Hepatic stellate cell (primary cell): ENCODE measurements at regions not wholly inside any gene's neighbourhood (a gene's known extent, or its start where the extent isn't known, plus 50 kb on each side); places are given as distances from the start of the nearest gene placed in this dataset.

Source experiments
- DNase-seq: peaks from one replicate; pipeline ENCODE4 v3.0.0; 2011; ENCODE audit warnings: low spot score

GRCh38 chr2:12419803-12420202 is 296.9 kb upstream of the TRIB2 start:
- DNase-seq, result no peak

- no peak for DNase-seq
Measured at GRCh38 chr2:12421046-12421445, 295.7 kb upstream of the TRIB2 start.

- no peak for DNase-seq
Measured at GRCh38 chr2:12424219-12424618, 292.5 kb upstream of the TRIB2 start.

GRCh38 chr2:12424809-12425208 is 291.9 kb upstream of the TRIB2 start:
- no peak for DNase-seq

- no peak for DNase-seq
Measured at GRCh38 chr2:12428324-12428723, 288.4 kb upstream of the TRIB2 start.

- no peak for DNase-seq
Measured at GRCh38 chr2:12428786-12429185, 287.9 kb upstream of the TRIB2 start.

- DNase-seq, result peak; percentile 29
Measured at GRCh38 chr2:12429779-12430406, 286.8 kb upstream of the TRIB2 start.

- DNase-seq, result no peak
Measured at GRCh38 chr2:12430407-12431133, 286.2 kb upstream of the TRIB2 start.

GRCh38 chr2:12432985-12433625 is 283.6 kb upstream of the TRIB2 start:
- DNase-seq, result peak; percentile 12

- DNase-seq, result no peak
Measured at GRCh38 chr2:12433626-12433990, 283.1 kb upstream of the TRIB2 start.

- no peak for DNase-seq
Measured at GRCh38 chr2:12434630-12435098, 282.1 kb upstream of the TRIB2 start.

- DNase-seq, result no peak
Measured at GRCh38 chr2:12435430-12436222, 281.1 kb upstream of the TRIB2 start.

GRCh38 chr2:12436483-12436882 is 280.3 kb upstream of the TRIB2 start:
- no peak for DNase-seq

GRCh38 chr2:12436935-12437561 is 279.7 kb upstream of the TRIB2 start:
- no peak for DNase-seq

GRCh38 chr2:12440731-12441130 is 276.0 kb upstream of the TRIB2 start:
- peak; percentile 13 for DNase-seq

GRCh38 chr2:12441750-12442475 is 274.8 kb upstream of the TRIB2 start:
- DNase-seq, result no peak

- DNase-seq, result no peak
Measured at GRCh38 chr2:12442476-12442847, 274.3 kb upstream of the TRIB2 start.

GRCh38 chr2:12448846-12449505 is 267.8 kb upstream of the TRIB2 start:
- DNase-seq, result no peak

- DNase-seq, result no peak
Measured at GRCh38 chr2:12451726-12452125, 265.0 kb upstream of the TRIB2 start.

- peak; percentile 32 for DNase-seq
Measured at GRCh38 chr2:12452185-12452584, 264.6 kb upstream of the TRIB2 start.

GRCh38 chr2:12453731-12454130 is 263.0 kb upstream of the TRIB2 start:
- no peak for DNase-seq
